Fibroblast of the aortic adventitia (primary cell): ENCODE measurements at regions not wholly inside any gene's neighbourhood (a gene's known extent, or its start where the extent isn't known, plus 50 kb on each side); places are given as distances from the start of the nearest gene placed in this dataset.
"Not testable (repeated sequence)": the region's sequence is repeated elsewhere in the genome, so short reads cannot be mapped to it uniquely, and the experiment has no call there.

Source experiments
- DNase-seq: peaks from one replicate; pipeline ENCODE4 v3.0.0-alpha.2; 2010; ENCODE audit warnings: low read depth
- H3K4me3 ChIP-seq: 2 replicates; pipeline ENCODE4 v1.5.1; 2011; ENCODE audit warnings: low read depth, mild to moderate bottlenecking, control low read depth, low read length, moderate library complexity
- CTCF ChIP-seq: IDR thresholded peaks from 2 replicates; pipeline ENCODE4 v1.5.1; 2011; ENCODE audit warnings: mild to moderate bottlenecking, low read length, control low read depth, inconsistent platforms; ENCODE audit not compliant: insufficient read depth

- no peak overlapping the region for H3K4me3 ChIP-seq
- DNase-seq: no peak
- TF ChIP-seq CTCF: no peak
Observed at GRCh38 chr15:20341901-20342600, 199.5 kb downstream of the GOLGA6L6 start.

GRCh38 chr15:20340931-20341661 lies 200.5 kb downstream of the GOLGA6L6 start:
- H3K4me3 ChIP-seq: no peak overlapping the region
- DNase-seq: no peak
- no peak for TF ChIP-seq CTCF

GRCh38 chr15:20340331-20340811 lies 201.2 kb downstream of the GOLGA6L6 start:
- no peak for TF ChIP-seq CTCF
- H3K4me3 ChIP-seq: no peak overlapping the region
- DNase-seq: no peak

- H3K4me3 ChIP-seq, DNase-seq: not testable (repeated sequence)
Observed at GRCh38 chr15:20339086-20339791, 202.4 kb downstream of the GOLGA6L6 start.

- not testable (repeated sequence) for H3K4me3 ChIP-seq, DNase-seq
Observed at GRCh38 chr15:20338671-20339070, 202.9 kb downstream of the GOLGA6L6 start.

GRCh38 chr15:20337238-20337637 lies 204.4 kb downstream of the GOLGA6L6 start:
- not testable (repeated sequence) for DNase-seq

GRCh38 chr15:20334451-20334850 lies 207.1 kb downstream of the GOLGA6L6 start:
- DNase-seq, H3K4me3 ChIP-seq: not testable (repeated sequence)

More at GRCh38 chr15:20337238-20337637, 204.4 kb downstream of the GOLGA6L6 start:
- H3K4me3 ChIP-seq: not testable (repeated sequence)

- not testable (repeated sequence) for DNase-seq, H3K4me3 ChIP-seq
Observed at GRCh38 chr15:20325751-20326150, 215.8 kb downstream of the GOLGA6L6 start.

GRCh38 chr15:20317132-20317531 lies 224.5 kb downstream of the GOLGA6L6 start:
- H3K4me3 ChIP-seq, DNase-seq: not testable (repeated sequence)

GRCh38 chr15:20311014-20311680 lies 230.5 kb downstream of the GOLGA6L6 start:
- H3K4me3 ChIP-seq, DNase-seq: not testable (repeated sequence)
